HG02870 (cell line): ENCODE measurements at regions not wholly inside any gene's neighbourhood (a gene's known extent, or its start where the extent isn't known, plus 50 kb on each side); places are given as distances from the start of the nearest gene placed in this dataset.
"Not testable (repeated sequence)": the region's sequence is repeated elsewhere in the genome, so short reads cannot be mapped to it uniquely, and the experiment has no call there.

Source experiments
- ATAC-seq: cut with Tn5 transposase; IDR thresholded peaks from one replicate; pipeline ENCODE4 v1.9.1; 2021; ENCODE audit warnings: mild to moderate bottlenecking, moderate library complexity; ENCODE audit not compliant: unreplicated experiment

DNA sequence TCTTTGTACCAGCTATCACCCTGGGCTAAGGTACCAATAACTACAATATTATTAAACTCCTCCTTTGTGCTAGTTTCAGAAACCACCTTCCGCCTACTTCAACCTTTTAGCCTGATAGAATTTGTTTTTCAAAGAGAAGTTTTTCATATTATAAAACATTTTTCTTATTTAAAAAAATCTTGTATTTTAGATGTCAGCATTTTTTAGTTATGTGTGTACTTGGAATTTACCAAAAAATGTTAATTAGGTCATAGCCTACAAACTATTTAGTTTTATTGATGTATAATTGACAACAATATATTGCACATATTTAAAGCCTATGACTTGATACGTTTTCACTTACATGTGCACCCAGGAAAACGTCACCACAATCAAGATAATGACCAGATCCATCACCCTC is 1097.6 kb downstream of the JRKL start:
- no peak for ATAC-seq

DNA sequence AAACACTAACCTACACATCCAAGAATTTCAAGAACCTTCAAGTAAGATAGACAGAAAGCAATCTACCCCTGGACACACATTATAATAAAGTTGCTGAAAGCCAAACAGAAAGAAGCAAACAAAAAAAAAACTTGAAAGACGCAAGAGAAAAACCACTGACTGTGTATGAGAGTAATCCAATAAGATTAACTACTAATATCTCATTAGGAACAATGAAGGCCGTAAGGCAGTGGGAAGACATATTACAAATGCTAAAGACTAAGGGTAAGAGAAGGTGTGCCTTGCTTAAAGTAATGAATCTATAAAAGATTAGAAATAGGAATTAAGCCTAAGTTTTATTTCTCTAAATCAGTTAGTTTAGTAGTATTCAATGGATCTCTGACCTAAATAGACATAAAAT is 1109.1 kb downstream of the JRKL start:
- no peak for ATAC-seq

- ATAC-seq, result no peak
Measured at GRCh38 chr11:97502201-97502600, 1112.4 kb downstream of the JRKL start.

DNA sequence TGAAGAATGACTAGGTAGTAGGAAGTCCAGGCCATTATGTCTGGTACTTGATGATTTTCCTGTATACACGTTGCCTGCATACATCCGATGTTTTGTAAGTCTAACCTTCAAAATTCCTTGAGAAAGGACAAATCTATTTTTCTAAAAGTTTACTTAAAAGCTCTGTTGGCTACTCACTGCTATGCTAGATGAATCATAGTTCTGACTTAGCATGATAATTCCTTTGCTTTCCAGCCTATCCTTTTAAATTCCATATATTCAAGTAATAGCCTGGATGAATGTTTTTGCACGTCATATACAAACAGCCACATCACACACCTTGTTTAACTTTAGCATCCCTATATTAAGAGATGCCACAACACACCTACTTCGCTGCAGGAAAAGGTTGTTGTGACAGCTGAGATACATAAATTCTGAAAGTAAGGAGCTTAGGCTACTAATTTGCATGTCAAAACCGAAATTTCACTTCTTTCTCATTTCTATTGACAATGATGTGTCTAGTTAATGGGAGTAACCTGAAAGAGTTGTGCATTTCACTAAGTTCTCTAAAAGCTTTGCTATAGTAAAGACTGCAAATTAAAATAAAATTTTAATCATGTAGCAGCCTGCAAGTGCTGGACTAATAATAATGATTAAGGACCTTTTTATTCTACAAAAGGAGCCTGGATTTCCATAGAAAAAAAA is 1116.4 kb downstream of the JRKL start:
- no peak for ATAC-seq

DNA sequence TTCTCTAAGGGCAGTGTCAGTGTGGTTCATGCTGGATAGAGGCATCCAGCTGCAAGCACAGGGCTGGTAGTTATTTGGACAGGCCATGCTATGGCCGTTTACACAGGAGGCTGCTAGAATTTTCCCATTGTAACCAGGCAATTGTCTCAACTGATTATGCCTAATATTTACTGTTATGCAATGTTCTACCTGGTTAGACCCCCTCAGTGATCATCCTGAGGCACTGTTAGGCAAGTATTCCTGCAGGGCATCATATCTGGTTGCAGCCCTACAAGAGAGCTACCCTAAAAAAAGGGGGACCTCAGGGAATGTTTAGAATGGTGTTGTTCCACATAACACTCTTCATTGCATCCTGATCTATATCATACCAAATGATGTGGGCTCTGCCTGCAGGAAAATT is 1124.6 kb downstream of the JRKL start:
- ATAC-seq, result no peak

DNA sequence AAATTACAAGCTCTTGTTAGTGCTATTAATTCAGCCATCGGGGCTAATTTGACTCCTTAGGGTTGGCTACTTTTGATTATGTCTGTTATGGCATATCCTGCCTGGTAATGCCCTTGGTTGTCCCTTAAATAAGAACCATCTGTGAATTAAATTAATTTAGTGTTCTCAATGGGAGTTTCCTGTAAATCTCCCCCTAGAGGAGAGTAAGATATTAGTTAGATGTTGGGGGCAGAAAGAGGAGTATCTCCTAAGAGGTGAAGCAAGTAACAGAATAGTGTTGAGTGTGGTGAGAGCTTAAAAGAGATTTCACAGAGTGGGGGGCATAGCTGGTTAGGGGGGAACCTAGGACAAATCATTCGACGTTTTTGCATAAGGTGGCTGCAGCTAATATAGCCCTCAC is 1126.9 kb downstream of the JRKL start:
- no peak for ATAC-seq

DNA sequence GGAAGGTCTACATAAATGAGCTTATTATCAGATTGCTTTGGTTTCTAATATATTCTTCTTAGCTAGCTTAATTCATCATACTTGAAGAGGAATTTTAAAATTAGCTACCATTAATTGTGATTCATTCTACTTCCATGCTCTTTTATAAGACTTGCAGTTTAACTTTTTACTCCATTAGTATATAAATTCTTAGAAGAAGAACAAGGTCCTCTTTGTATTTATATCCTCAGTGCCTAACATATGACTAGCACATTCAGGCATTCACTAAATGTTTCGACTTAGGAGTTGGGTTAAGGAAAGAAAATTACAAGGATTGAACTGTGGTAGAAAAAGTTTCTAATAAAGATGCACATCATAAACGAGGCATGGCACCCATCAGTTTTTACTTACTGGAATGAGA is 1135.5 kb downstream of the JRKL start:
- no peak for ATAC-seq

GRCh38 chr11:97537407-97538150 is 1147.8 kb downstream of the JRKL start:
- ATAC-seq, result no peak

DNA sequence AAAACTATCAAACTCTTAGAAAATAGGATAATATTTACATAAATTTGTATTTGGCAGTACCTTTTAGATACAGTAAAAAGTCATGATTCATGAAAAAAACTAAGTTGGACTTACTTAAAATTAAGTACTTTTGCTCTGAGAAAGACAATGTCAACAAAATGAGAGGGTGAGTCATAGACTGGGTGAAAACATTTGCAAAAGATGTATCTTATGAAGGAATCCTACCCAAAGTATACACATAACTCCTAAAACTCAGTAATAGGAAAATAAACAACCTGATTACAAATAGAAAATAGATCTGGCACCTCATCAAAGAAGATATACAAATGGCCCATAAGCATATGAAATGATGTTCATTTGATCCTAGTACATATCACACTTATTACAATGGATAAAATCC is 1154.6 kb downstream of the JRKL start:
- ATAC-seq, result no peak

DNA sequence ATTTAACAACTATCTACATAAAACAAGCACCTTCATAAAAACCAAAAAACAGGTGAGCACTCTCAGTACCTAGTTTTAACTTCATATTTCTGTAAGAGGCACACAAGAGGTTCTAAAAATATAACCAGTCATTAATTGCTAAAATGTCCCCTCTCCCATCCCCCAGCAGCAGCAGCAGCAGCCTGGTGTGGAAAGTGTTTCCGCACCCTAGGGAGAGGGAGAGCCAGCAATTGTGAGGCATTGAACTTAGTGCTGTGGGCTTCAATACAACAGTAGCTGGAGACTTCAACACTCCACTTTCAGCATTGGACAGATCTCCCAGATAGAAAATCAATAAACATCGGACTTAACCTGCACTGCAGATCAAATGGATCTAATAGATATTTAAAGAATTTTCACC is 1158.5 kb downstream of the JRKL start:
- no peak for ATAC-seq

DNA sequence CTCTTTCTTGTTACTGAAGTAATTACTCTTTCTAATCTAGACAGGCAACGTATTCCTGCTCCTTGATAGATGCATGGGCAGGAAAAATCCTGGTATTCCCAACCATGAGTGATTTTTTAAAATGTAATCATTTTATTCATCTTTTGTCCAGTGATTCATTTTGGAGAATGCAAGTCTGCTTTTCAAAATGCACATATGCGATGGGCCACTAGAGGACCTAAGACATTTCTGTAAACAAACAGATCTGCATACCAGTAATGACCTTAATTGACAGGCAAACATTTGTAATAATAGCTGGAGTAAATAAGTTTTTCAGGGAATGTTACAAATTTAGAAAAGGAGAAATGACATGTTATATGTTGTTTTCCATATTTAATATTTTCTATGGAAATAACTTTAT is 1167.6 kb downstream of the JRKL start:
- ATAC-seq, result no peak

- no peak for ATAC-seq
Measured at GRCh38 chr11:97567801-97568200, 1178.0 kb downstream of the JRKL start.

DNA sequence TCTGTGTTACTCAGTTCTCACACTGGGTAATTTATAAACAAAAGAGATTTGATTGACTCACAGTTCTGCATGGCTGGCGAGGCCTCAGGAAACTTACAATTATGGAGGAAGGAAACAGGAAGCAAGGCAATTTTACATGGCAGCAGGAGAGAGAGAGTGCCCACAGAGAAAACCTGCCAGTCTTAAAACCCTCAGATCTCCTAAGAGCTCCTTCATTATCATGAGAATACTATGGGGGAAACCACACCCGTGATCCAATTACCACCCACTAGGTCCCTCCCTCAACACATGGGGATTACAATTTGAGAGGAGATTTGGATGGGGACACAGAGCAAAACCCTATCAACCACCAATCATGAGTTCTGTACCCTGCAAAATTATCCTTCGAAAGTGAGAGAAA is 1180.8 kb downstream of the JRKL start:
- ATAC-seq, result no peak

GRCh38 chr11:97573771-97574170 is 1184.0 kb downstream of the JRKL start:
- ATAC-seq, result not testable (repeated sequence)

DNA sequence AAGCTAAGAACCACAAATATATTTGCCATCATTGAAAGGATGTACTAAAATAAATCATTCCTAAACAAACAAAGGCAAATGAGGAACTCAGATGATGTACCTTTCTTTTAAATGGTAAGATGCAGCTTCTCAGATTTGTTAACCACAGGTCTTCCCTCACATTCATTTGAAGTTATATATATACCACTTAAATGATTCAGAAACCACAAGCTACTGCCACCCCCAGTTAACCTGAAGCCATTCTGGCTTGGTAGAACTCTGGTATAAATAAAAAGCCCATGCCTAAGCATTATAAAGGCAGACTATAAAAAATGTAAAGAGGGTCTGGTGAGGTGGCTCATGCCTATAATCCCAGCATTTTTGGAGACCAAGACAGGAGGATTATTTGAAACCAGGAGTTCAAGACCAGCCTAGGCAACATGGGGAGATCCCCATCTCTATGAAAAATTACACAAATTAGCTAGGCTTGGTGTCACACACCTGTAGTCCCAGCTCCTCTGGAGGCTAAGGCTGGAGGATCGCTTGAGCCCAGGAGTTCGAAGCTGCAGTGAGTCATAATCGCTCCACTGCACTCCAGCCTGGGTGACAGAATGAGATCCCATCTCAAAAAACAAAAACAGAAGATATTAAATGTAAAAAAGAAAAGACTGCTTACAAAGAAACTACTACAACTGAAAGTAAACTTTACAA is 1185.3 kb downstream of the JRKL start:
- ATAC-seq, result no peak

- no peak for ATAC-seq
Measured at GRCh38 chr11:97607291-97608000, 1217.6 kb downstream of the JRKL start.

DNA sequence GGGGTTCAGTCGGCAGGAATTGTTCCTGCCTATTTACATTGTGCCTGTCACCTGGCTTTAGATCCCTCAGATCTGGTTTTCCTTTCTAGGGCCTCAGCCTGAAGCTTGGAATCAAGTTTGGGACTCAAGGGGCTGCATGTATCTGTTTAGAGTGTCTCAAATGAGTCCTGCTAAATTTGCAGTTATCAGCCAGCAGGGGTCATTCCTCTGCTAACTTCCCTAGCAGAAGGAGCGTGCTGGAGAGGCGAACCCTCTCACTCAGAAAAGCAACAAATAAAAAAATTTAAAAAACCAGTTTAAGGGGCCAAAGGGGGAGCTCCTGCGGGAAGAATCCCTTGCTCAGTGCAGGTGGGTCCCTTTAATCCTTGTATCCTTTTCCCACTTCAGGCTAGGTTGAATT is 1220.2 kb downstream of the JRKL start:
- ATAC-seq, result no peak

GRCh38 chr11:97610854-97611253 is 1221.0 kb downstream of the JRKL start:
- ATAC-seq, result no peak

GRCh38 chr11:97611345-97611744 is 1221.5 kb downstream of the JRKL start:
- no peak for ATAC-seq

GRCh38 chr11:97614606-97615005 is 1224.8 kb downstream of the JRKL start:
- ATAC-seq, result no peak

- no peak for ATAC-seq
Measured at GRCh38 chr11:97615546-97615945, 1225.7 kb downstream of the JRKL start.
